ENCODE measurements at regions not wholly inside any gene's neighbourhood (a gene's known extent, or its start where the extent isn't known, plus 50 kb on each side); places are given as distances from the start of the nearest gene placed in this dataset.
"Not testable (repeated sequence)": the region's sequence is repeated elsewhere in the genome, so short reads cannot be mapped to it uniquely, and the experiment has no call there.

GRCh38 chrX:98289726-98290125 lies 1406.0 kb downstream of the RPA4 start:
- Mint-ChIP-seq H3K27me3 (ENCODE audit: low read depth) (no peaks in the 10 kb centered on the region), H3K9me3 (peaks cover 4% of the 10 kb centered on the region), H3K27ac (no peak overlapping the region), H3K4me3 (no peak overlapping the region), H3K4me1 (peaks cover 22% of the 10 kb centered on the region), H3K36me3 (no peaks in the 10 kb centered on the region)
- TF ChIP-seq, protein P1, sequence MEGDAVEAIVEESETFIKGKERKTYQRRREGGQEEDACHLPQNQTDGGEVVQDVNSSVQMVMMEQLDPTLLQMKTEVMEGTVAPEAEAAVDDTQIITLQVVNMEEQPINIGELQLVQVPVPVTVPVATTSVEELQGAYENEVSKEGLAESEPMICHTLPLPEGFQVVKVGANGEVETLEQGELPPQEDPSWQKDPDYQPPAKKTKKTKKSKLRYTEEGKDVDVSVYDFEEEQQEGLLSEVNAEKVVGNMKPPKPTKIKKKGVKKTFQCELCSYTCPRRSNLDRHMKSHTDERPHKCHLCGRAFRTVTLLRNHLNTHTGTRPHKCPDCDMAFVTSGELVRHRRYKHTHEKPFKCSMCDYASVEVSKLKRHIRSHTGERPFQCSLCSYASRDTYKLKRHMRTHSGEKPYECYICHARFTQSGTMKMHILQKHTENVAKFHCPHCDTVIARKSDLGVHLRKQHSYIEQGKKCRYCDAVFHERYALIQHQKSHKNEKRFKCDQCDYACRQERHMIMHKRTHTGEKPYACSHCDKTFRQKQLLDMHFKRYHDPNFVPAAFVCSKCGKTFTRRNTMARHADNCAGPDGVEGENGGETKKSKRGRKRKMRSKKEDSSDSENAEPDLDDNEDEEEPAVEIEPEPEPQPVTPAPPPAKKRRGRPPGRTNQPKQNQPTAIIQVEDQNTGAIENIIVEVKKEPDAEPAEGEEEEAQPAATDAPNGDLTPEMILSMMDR (IDR thresholded peaks at IDR 0.05; ENCODE audit: unreplicated experiment), result no peak
- DNase-seq (ENCODE audit: low spot score in 2 of 2, unreplicated experiment in 2 of 2), result no peak

GRCh38 chrX:98294310-98294709 lies 1410.6 kb downstream of the RPA4 start:
- no peaks in the 10 kb centered on the region for H3K36me3 Mint-ChIP-seq
- peaks cover 17% of the 10 kb centered on the region for H3K4me1 Mint-ChIP-seq
- H3K4me3 Mint-ChIP-seq, result no peak overlapping the region
- H3K27me3 Mint-ChIP-seq (ENCODE audit: low read depth), result no peaks in the 10 kb centered on the region
- no peak overlapping the region for H3K27ac Mint-ChIP-seq
- H3K9me3 Mint-ChIP-seq, result peaks cover 4% of the 10 kb centered on the region
- no peak for DNase-seq (ENCODE audit: low spot score in 2 of 2, unreplicated experiment in 2 of 2)
- TF ChIP-seq, protein P1 (IDR thresholded peaks at IDR 0.05; ENCODE audit: unreplicated experiment), result no peak

GRCh38 chrX:98296129-98296528 lies 1412.4 kb downstream of the RPA4 start:
- H3K9me3 Mint-ChIP-seq, result peaks cover 6% of the 10 kb centered on the region
- H3K4me3 Mint-ChIP-seq, result no peak overlapping the region
- TF ChIP-seq, protein P1 (IDR thresholded peaks at IDR 0.05; ENCODE audit: unreplicated experiment), result no peak
- no peak overlapping the region for H3K27ac Mint-ChIP-seq
- H3K27me3 Mint-ChIP-seq (ENCODE audit: low read depth), result no peaks in the 10 kb centered on the region
- peaks cover 11% of the 10 kb centered on the region for H3K4me1 Mint-ChIP-seq
- no peaks in the 10 kb centered on the region for H3K36me3 Mint-ChIP-seq
- no peak for DNase-seq (ENCODE audit: low spot score in 2 of 2, unreplicated experiment in 2 of 2)

- TF ChIP-seq, protein P1 (IDR thresholded peaks at IDR 0.05; ENCODE audit: unreplicated experiment), result no peak
- peaks cover 17% of the 10 kb centered on the region for H3K9me3 Mint-ChIP-seq
- H3K4me3 Mint-ChIP-seq, result no peak overlapping the region
- no peak overlapping the region for H3K27ac Mint-ChIP-seq
- DNase-seq (ENCODE audit: low spot score in 2 of 2, unreplicated experiment in 2 of 2), result no peak
- no peaks in the 10 kb centered on the region for H3K27me3 Mint-ChIP-seq (ENCODE audit: low read depth)
- no peaks in the 10 kb centered on the region for H3K36me3 Mint-ChIP-seq
- peaks cover 7% of the 10 kb centered on the region for H3K4me1 Mint-ChIP-seq
Measured at GRCh38 chrX:98299785-98300184, 1416.1 kb downstream of the RPA4 start.

DNA sequence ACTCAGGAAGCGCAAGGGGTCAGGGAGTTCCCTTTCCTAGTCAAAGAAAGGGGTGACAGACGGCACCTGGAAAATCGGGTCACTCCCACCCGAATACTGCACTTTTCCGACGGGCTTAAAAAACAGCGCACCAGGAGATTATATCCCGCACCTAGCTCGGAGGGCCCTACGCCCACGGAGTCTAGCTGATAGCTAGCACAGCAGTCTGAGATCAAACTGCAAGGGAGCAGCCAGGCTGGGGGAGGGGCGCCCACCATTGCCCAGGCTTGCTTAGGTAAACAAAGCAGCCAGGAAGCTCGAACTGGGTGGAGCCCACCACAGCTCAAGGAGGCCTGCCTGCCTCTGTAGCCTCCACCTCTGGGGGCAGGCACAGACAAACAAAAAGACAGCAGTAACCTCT lies 1416.8 kb downstream of the RPA4 start:
- peaks cover 19% of the 10 kb centered on the region for H3K9me3 Mint-ChIP-seq
- not testable (repeated sequence) for H3K4me3 Mint-ChIP-seq; DNase-seq (ENCODE audit: low spot score in 2 of 2, unreplicated experiment in 2 of 2); H3K4me1 Mint-ChIP-seq; H3K36me3 Mint-ChIP-seq; H3K27ac Mint-ChIP-seq; H3K27me3 Mint-ChIP-seq (ENCODE audit: low read depth)

- TF ChIP-seq, protein P1 (IDR thresholded peaks at IDR 0.05; ENCODE audit: unreplicated experiment), result no peak
- Mint-ChIP-seq H3K4me1 (peaks cover 11% of the 10 kb centered on the region), H3K27ac (no peak overlapping the region), H3K9me3 (peaks cover 4% of the 10 kb centered on the region), H3K36me3 (no peaks in the 10 kb centered on the region), H3K27me3 (ENCODE audit: low read depth) (no peaks in the 10 kb centered on the region), H3K4me3 (no peak overlapping the region)
- DNase-seq (ENCODE audit: low spot score in 2 of 2, unreplicated experiment in 2 of 2), result no peak
Measured at GRCh38 chrX:98331407-98331806, 1447.7 kb downstream of the RPA4 start.

Data from mesothelial cell of epicardium (in vitro differentiated cells).